Thoracic aorta (tissue), 2 donors: ENCODE measurements at regions not wholly inside any gene's neighbourhood (a gene's known extent, or its start where the extent isn't known, plus 50 kb on each side); places are given as distances from the start of the nearest gene placed in this dataset.

Experiments used
- ATAC-seq: fragments of 150-250 bp; one replicate; pipeline ENCODE4 v1.8.0; 2017; ENCODE audit warnings: low read depth; ENCODE audit not compliant: insufficient number of reproducible peaks, low FRiP score
- DNase-seq: peaks from one replicate; pipeline ENCODE4 v3.0.0-alpha.2; 2020; ENCODE audit warnings: low spot score
- H3K27ac ChIP-seq, 2 donors: fragments of 200-600 bp; sonication (generic); 1 replicate in 1 of 2; 2 replicates in 1 of 2; pipeline ENCODE4 v1.5.1; 2016; ENCODE audit warnings: mild to moderate bottlenecking in 2 of 2, moderate library complexity in 2 of 2
- H3K27me3 ChIP-seq: fragments of 200-600 bp; sonication (generic); replicated peaks from 2 replicates; pipeline ENCODE4 v1.6.0; 2016; ENCODE audit warnings: mild to moderate bottlenecking; ENCODE audit not compliant: insufficient read depth
- H3K36me3 ChIP-seq: fragments of 200-600 bp; sonication (generic); one replicate; pipeline ENCODE4 v1.5.1; 2016
- H3K4me1 ChIP-seq, 2 donors: fragments of 200-600 bp; sonication (generic); 1 replicate in 1 of 2; 2 replicates in 1 of 2; pipeline versions ENCODE4 v1.5.1 to v1.6.0; 2016; ENCODE audit warnings: low read depth in 2 of 2, mild to moderate bottlenecking in 1 of 2; ENCODE audit not compliant: control insufficient read depth in 1 of 2
- H3K4me3 ChIP-seq: fragments of 200-600 bp; sonication (generic); 2 replicates; pipeline ENCODE4 v1.5.1; 2016; ENCODE audit warnings: mild to moderate bottlenecking
- H3K9me3 ChIP-seq: fragments of 200-600 bp; sonication (generic); 2 replicates; pipeline ENCODE4 v1.5.1; 2016
- TF ChIP-seq, protein P1 (sequence below): fragments of 200-600 bp; sonication (generic); IDR thresholded peaks from one replicate; pipeline ENCODE4 v1.5.1; 2019; ENCODE audit warnings: antibody characterized with exemption

DNA sequence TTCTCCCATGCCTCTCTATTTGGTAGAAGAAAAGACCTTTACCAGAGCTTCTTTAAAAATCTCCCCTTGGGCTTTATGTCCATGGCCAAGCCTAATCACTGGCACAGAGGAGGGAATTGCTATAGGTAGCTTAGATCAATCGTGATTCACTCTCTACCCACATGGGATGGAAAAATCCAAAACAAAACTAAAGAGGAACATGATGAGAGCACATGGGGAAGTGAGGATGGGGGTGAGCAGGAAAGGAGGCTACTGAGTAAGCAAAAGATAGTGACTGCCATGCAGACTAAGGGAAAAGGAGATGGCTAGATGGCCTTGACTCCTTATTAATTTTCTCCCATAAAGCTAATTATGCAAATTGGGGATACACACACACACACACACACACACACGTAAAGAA lies 201.2 kb downstream of the HS3ST3A1 start:
- TF ChIP-seq, protein P1, sequence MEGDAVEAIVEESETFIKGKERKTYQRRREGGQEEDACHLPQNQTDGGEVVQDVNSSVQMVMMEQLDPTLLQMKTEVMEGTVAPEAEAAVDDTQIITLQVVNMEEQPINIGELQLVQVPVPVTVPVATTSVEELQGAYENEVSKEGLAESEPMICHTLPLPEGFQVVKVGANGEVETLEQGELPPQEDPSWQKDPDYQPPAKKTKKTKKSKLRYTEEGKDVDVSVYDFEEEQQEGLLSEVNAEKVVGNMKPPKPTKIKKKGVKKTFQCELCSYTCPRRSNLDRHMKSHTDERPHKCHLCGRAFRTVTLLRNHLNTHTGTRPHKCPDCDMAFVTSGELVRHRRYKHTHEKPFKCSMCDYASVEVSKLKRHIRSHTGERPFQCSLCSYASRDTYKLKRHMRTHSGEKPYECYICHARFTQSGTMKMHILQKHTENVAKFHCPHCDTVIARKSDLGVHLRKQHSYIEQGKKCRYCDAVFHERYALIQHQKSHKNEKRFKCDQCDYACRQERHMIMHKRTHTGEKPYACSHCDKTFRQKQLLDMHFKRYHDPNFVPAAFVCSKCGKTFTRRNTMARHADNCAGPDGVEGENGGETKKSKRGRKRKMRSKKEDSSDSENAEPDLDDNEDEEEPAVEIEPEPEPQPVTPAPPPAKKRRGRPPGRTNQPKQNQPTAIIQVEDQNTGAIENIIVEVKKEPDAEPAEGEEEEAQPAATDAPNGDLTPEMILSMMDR, result no peak
- no peaks in the 10 kb centered on the region for H3K27me3 ChIP-seq
- no peaks in the 10 kb centered on the region for H3K36me3 ChIP-seq
- no peak for DNase-seq
- H3K27ac ChIP-seq, result no peak overlapping the region
- ATAC-seq, result no peak
- no peaks in the 10 kb centered on the region for H3K4me1 ChIP-seq
- no peak overlapping the region for H3K4me3 ChIP-seq
- no peaks in the 10 kb centered on the region for H3K9me3 ChIP-seq

DNA sequence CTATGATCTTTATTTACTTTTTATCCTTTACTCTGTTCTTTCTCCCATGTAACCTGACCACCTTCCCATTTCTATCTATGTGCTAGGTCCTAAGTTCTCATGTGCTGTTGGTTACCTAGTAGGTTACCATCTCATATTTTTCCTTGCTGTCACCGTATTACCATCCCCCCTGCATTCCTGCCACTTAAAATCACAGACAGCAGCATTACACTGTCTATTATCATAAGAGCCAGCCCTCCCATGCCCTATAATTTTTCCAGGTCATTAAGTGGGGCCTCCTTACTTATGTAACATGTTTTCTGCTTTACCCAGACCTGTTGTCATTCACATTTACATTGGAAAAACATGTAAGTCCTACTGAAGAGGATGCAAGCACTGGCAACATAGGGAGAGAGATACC lies 202.9 kb downstream of the HS3ST3A1 start:
- ATAC-seq (no peak), DNase-seq (no peak)
- Histone ChIP-seq H3K36me3 (no peaks in the 10 kb centered on the region), H3K27ac (no peak overlapping the region), H3K27me3 (no peaks in the 10 kb centered on the region), H3K4me3 (no peak overlapping the region), H3K4me1 (no peaks in the 10 kb centered on the region), H3K9me3 (no peaks in the 10 kb centered on the region)
- TF ChIP-seq, protein P1, result no peak

DNA sequence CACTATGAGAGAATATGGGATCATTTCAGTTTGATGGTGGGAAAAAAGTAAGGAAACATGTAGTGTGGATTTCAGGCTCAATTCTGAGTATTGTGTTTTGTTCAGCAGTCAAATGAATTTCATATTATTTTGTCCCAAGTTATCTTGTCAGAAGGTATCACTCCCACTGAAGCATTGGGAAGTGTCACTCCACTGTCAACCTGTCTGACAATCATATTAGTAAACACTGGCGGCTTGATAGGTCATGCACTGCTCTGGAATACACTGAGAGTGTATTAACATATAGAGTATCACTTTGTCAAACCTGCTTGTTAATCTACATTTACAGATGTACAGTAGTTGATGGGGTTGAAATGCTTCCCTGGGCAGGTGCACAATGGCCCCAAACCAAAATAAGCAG lies 203.6 kb downstream of the HS3ST3A1 start:
- no peak for ATAC-seq
- no peak overlapping the region for H3K27ac ChIP-seq
- no peak for DNase-seq
- H3K9me3 ChIP-seq, result no peaks in the 10 kb centered on the region
- no peaks in the 10 kb centered on the region for H3K4me1 ChIP-seq
- TF ChIP-seq, protein P1, result no peak
- H3K36me3 ChIP-seq, result no peaks in the 10 kb centered on the region
- H3K27me3 ChIP-seq, result no peaks in the 10 kb centered on the region
- H3K4me3 ChIP-seq, result no peak overlapping the region

DNA sequence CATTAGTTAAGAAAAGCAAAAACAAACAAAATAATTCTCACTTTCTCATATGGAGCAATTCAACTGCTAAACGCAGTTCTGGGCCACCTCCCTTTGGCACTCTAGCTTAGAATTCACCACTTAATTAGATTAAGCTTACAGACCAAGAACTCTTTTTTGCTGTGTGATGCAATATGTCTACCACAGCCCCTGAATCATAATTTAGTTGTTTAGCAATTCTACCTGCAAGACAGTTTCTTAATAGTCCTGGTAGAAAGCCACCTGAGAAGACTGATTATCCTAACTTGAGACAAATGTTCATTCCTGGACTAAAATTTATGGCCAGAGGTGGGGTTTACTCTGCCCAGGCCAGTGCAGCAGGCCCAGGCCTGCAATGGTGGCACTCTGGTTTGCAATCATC lies 205.9 kb downstream of the HS3ST3A1 start:
- Histone ChIP-seq H3K27ac (no peak overlapping the region), H3K9me3 (no peaks in the 10 kb centered on the region), H3K4me3 (no peak overlapping the region), H3K36me3 (no peaks in the 10 kb centered on the region), H3K27me3 (no peaks in the 10 kb centered on the region), H3K4me1 (no peaks in the 10 kb centered on the region)
- DNase-seq (no peak), ATAC-seq (no peak)
- TF ChIP-seq, protein P1, result no peak

DNA sequence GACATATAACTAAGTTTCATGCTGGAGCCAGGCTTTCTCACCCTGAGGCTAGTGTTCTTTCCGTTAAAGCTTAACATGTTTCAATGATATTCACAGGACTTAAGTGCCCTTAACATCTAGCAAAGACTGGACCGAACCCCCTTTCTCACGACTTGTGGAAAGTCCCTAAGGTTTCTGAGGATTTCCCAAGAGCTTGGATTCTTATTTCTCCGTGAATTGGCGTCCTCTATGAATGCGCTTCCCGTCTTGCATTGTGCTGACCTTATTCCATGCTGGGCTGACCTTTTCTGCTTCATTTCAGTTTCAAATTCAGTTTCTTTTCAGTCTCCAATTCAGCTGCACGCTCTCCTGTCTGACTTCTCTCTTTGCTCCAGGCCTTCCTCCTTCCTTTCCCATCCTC lies 206.4 kb downstream of the HS3ST3A1 start:
- no peaks in the 10 kb centered on the region for H3K9me3 ChIP-seq
- H3K4me1 ChIP-seq, result no peaks in the 10 kb centered on the region
- no peak overlapping the region for H3K27ac ChIP-seq
- H3K4me3 ChIP-seq, result no peak overlapping the region
- no peaks in the 10 kb centered on the region for H3K27me3 ChIP-seq
- ATAC-seq, result no peak
- H3K36me3 ChIP-seq, result no peaks in the 10 kb centered on the region
- TF ChIP-seq, protein P1, result no peak
- no peak for DNase-seq
